Stimulated activated CD8-positive, alpha-beta memory T cell treated with anti-CD3 and anti-CD28 coated beads, Interleukin-4, amount 100 ng/mL, for 24 hours (primary cell): ENCODE measurements at regions not wholly inside any gene's neighbourhood (a gene's known extent, or its start where the extent isn't known, plus 50 kb on each side); places are given as distances from the start of the nearest gene placed in this dataset.

Source experiments
- DNase-seq: peaks from one replicate; pipeline ENCODE4 v3.0.0-alpha.2; 2020; ENCODE audit warnings: low read depth

GRCh38 chr1:87821335-87821697, 492.6 kb downstream of the LMO4 start:
- DNase-seq = no peak

DNA sequence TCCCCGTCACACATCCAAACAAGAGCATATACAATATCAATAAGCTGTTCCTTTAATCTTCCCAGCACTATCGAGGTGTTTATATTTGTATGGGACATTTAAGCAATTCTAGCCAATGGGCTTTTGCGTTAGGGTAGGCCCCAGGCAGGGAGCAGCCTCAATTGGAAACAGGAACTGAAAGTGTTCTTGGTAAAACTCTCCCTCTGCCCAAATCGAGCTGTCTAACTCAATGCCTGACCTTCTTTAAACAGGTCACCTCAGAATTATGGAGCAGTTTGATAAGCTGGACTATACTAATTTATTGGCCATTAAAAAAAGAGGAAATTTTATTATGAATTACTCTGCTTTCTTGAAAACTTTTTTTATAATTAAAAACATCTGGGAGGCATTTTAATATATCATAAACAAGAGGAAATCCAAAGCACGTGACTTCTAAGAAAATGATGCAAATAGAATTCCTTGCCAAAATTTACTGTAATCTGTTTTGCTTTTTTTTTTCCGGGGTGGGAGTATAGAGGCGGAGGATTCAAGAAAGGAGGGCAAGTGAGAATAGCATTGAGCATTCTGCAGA, 498.1 kb downstream of the LMO4 start:
- DNase-seq = no peak

- no peak for DNase-seq
Observed at GRCh38 chr1:87829360-87829759, 500.7 kb downstream of the LMO4 start.

GRCh38 chr1:87830432-87830978, 501.8 kb downstream of the LMO4 start:
- no peak for DNase-seq

GRCh38 chr1:87833166-87833565, 504.5 kb downstream of the LMO4 start:
- DNase-seq = no peak

- no peak for DNase-seq
Observed at GRCh38 chr1:87834151-87834550, 505.5 kb downstream of the LMO4 start.

DNA sequence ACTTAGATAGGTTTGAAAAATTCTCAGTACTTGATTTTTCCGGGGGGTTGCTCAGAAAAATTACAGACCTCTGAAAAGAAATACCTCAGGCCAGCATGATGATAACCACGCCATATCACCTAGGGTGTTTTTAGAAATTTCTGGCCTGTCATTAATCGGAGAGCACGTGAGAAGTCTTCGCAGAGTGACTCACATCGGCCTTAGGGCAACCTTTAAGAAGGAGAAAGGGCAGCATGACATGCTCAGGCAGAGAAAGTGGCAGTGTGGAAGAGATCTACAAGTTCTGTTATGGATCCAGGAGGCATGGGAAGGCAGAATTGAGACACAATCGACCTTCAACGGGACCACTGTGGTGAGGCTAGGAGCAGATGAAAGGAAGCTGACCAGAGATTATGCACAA, 506.3 kb downstream of the LMO4 start:
- no peak for DNase-seq

DNA sequence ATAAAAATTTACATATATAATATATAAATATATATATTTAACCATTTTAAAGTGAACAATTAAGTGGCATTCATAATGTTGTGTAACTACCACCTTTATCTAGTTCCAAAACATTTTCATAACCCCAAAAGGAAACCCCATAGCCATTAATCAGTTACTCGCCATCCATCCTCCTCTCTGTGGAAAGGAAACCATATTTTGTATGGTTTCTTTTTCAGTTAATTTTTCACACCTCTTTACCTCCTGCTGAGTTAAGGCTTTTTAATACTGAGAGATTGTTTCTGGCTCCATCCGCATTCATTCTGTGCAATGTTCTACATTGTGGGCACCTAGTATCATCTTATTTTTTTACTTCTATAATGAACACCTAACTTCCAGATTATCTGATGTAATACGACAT, 512.1 kb downstream of the LMO4 start:
- no peak for DNase-seq

- no peak for DNase-seq
Observed at GRCh38 chr1:87841332-87841731, 512.7 kb downstream of the LMO4 start.

- DNase-seq = no peak
Observed at GRCh38 chr1:87842156-87842555, 513.5 kb downstream of the LMO4 start.

DNA sequence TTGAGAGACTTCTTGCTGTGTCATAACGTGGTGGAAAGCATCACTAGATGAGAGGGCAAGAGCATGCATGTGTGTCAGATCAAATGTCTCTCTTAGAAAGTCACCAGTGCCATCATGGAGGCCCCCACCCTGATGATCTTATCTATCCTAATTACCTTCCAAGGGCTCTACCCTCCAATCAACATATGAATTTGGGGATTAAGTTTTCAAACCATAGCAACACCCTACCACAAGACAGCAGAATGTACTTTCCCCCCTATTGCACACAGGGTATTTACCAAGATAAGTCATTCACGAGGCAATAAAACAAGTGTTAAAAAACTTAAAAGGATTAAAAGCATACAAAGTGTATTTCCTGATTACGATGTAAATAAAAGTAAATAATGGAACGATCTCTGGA, 515.6 kb downstream of the LMO4 start:
- DNase-seq = no peak

DNA sequence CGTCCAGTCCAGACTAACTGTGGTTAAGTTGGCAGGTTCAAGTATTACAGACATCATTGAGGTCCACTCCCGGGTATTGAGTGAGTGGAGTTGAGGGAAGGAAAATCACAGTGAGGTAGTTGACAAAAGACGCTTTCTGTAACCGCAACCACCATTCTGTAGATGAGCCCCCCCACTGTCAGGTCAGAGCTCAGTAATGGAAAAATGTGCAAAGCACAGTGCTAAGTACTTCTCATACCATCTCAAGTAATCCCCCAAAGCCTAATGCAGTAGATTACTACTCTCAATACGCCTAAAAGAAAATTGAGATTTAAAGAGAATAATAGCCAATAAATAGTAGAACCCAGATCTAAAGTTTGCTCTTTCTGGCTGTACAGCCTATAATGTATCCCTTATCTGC, 522.8 kb downstream of the LMO4 start:
- DNase-seq = no peak

GRCh38 chr1:87852410-87853161, 523.9 kb downstream of the LMO4 start:
- no peak for DNase-seq

DNA sequence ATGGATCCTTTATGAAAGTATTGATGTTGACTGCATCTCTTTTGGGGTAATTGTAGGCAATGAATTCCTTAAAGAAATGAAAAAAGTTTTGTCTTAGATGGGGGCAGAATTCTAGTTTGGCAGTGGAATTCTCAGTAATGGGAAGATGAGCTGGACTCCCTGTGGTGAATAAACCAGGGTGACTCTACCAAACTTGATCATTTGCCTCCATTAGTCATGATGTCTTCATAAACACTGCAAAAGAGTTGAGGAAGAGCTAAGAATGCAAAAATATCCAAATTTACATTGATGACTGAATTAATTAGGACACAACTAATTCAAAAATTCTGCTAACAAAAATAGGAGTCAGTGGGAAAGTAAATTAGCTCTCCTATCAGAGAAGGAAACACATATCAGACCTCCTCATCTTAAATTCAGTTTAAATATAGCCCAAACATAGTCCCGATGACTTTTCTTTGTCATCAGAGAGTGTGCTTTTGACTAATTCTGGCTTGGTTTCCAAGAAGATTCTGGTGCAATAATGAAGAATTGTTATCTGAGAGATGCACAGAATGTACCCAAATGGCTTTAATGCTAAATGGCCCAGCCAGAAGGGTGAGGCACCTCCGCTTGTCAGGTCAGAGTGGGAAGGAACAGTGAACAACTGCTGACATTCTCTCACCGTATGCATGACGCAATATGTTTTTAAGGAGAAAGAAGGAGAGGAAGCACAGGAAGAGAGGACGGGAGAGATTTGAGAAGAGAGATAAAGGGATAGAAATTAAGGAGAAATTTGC, 525.1 kb downstream of the LMO4 start:
- no peak for DNase-seq

GRCh38 chr1:87863317-87863716, 534.6 kb downstream of the LMO4 start:
- DNase-seq = no peak

GRCh38 chr1:87864676-87865075, 536.0 kb downstream of the LMO4 start:
- no peak for DNase-seq

DNA sequence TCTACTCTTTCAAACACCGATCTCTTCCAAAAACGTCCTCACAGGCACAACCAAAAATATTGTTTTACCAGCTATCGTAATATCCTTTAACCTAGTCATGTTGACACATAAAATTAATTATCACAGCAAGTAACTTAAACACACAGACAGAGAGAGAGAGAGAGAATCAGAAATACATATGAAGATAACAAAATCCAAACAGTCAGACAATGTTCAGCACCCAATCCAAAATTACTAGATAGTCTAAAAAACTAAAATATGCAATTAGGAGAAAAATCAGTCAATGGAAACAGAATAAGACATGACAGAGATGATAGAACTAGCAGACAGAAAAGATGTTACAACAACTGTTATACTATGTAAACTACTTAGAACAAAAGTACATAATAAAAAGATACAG, 537.7 kb downstream of the LMO4 start:
- DNase-seq = no peak

- no peak for DNase-seq
Observed at GRCh38 chr1:87867626-87868025, 538.9 kb downstream of the LMO4 start.

- DNase-seq = no peak
Observed at GRCh38 chr1:87869567-87869966, 540.9 kb downstream of the LMO4 start.

DNA sequence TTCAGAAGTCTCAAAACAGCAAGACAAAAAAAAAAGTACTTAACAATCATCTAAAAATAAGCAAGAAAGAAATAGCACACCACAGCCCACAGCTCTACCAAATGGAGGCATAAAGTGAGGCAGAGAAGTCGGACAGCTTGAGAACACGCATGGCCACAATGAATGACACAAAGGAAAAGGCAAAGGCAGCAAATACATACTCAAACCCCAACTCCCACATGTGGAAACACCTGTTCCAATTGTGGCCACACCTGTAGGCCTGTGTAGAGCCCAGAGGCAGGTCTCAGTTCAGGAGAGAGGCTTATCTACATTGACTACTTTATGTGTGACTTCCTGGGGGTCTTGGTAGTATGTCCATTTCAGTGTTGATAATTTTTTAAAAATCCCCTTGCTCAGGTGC, 543.5 kb downstream of the LMO4 start:
- DNase-seq = no peak

DNA sequence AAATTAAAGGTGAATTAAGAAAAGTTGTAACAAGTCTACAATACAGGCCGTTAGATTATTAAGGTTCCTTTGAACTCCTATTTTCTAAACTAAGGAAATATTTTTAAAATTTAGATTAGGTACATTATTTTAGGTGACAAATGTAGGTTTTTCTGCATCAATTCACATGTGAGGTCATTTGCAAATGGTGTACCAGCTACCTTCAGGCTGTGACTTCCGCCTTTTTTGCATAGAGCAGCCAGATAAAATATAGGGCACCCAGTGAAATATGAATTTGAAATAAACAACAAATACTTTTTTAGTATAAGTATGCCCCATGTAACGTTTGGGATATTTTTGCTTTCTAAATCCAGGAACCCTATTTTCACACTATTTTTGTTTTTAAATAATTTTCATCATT, 544.0 kb downstream of the LMO4 start:
- no peak for DNase-seq

- DNase-seq = no peak
Observed at GRCh38 chr1:87878873-87879272, 550.2 kb downstream of the LMO4 start.

DNA sequence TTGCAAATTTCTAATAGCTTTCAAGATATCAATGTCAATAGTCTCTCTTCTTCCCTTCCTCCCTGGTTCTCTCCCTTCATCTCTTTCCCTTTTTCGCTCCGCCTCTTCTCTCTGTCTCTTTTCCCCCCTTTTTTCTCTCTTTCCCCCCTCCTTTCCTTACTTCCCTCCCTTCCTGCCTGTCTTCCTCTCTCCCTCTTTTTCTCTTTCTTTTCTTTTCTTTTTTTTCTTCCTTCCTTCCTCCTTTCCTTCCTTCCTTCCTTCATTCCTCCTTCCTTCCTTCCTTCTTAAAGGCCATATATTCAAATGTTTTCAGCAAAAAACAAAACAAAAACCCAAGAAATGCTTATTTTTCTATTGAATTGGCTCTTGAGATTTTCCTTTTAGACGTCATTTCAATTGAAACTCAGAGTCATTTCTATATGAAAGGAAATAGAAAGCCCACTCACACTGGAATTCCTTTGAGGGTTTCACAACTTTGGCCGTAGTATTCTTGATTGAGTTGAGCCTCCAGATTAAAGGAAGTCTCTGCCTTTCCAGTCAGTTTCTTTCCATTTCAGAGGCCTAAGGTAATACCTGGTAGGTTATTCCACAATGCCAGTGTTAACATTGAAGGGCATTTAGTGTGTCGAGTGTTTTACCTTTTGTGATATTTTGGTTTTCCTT, 551.5 kb downstream of the LMO4 start:
- DNase-seq = no peak
